NT2/D1 (cell line): ENCODE measurements at regions not wholly inside any gene's neighbourhood (a gene's known extent, or its start where the extent isn't known, plus 50 kb on each side); places are given as distances from the start of the nearest gene placed in this dataset.

ENCODE experiments used
- YY1 ChIP-seq: IDR thresholded peaks from 2 replicates; pipeline ENCODE4 v1.6.1; 2011; ENCODE audit not compliant: insufficient read length, insufficient read depth
- ZNF274 ChIP-seq: IDR thresholded peaks from 2 replicates; pipeline ENCODE4 v1.6.1; 2011; ENCODE audit warnings: mild to moderate bottlenecking, low read depth, low read length

DNA sequence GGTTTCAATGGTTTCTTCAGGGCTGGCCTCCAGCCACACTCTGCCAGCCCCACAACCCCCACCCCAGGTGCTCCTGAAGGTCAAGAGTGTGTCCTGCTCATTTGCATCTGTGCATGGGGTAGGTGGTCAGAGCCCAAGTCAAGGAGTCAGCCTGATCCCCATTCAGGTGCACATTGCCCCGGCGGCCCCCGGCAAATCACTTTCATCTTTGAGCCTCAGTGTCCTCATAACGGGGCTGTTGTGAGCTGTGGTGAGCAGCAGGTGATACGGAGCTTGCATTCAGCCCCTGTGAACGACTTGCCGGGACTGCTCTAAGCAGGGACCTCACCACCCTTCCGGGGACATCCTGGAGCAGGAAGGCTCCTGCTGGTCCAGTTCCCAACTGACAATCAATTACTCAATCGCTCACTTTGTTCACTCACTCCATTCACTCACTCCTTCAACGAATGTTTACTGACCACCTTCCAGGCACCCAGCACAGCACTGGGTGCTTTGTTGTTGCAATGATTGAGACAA lies 93.2 kb upstream of the CPEB4 start:
- TF ChIP-seq ZNF274 (no peak), YY1 (no peak)
